ENCODE measurements at regions not wholly inside any gene's neighbourhood (a gene's known extent, or its start where the extent isn't known, plus 50 kb on each side); places are given as distances from the start of the nearest gene placed in this dataset.

- Histone ChIP-seq H3K36me3 (ENCODE audit: control insufficient read depth, low read length) (no peaks in the 10 kb centered on the region), H3K9me2 (replicated peaks; ENCODE audit: control insufficient read depth, low read length) (no peaks in the 10 kb centered on the region), H3K27ac (ENCODE audit: low read depth, low read length) (no peak overlapping the region), H3F3A (ENCODE audit: control insufficient read depth, insufficient read depth) (no peaks in the 10 kb centered on the region), H3K4me2 (ENCODE audit: low read length) (no peak overlapping the region), H3K4me1 (ENCODE audit: control insufficient read depth, low read length) (no peaks in the 10 kb centered on the region), H3K27me3 (ENCODE audit: control insufficient read depth, low read length) (0 out of 2 replicates have a peak, but pooled peaks cover 4% of the 10 kb centered on the region), H4K20me1 (ENCODE audit: control insufficient read depth, insufficient read depth, low read depth, low read length) (no peaks in the 10 kb centered on the region), H3K79me2 (ENCODE audit: control insufficient read depth, low read length) (no peaks in the 10 kb centered on the region), H3K4me3 (ENCODE audit: low read length) (no peak overlapping the region), H3K9me3 (ENCODE audit: control insufficient read depth, insufficient read depth, low read length) (no peaks in the 10 kb centered on the region)
- TF ChIP-seq EZH2phosphoT487 (IDR thresholded peaks at IDR 0.05; ENCODE audit: borderline replicate concordance, low read length): no peak
- no peak for TF ChIP-seq CTCF (IDR thresholded peaks at IDR 0.05; ENCODE audit: low read depth, low read length, poor library complexity, severe bottlenecking)
Observed at GRCh38 chr10:121677880-121678279, 79.6 kb upstream of the FGFR2 start.

- no peaks in the 10 kb centered on the region for H4K20me1 ChIP-seq (ENCODE audit: control insufficient read depth, insufficient read depth, low read depth, low read length)
- H3K9me3 ChIP-seq (ENCODE audit: control insufficient read depth, insufficient read depth, low read length): no peaks in the 10 kb centered on the region
- no peaks in the 10 kb centered on the region for H3K36me3 ChIP-seq (ENCODE audit: control insufficient read depth, low read length)
- no peaks in the 10 kb centered on the region for H3K9me2 ChIP-seq (replicated peaks; ENCODE audit: control insufficient read depth, low read length)
- H3K27ac ChIP-seq (ENCODE audit: low read depth, low read length): no peak overlapping the region
- 0 out of 2 replicates have a peak, but pooled peaks cover 4% of the 10 kb centered on the region for H3K27me3 ChIP-seq (ENCODE audit: control insufficient read depth, low read length)
- H3K4me1 ChIP-seq (ENCODE audit: control insufficient read depth, low read length): no peaks in the 10 kb centered on the region
- no peaks in the 10 kb centered on the region for H3K79me2 ChIP-seq (ENCODE audit: control insufficient read depth, low read length)
- H3K4me2 ChIP-seq (ENCODE audit: low read length): no peak overlapping the region
- H3K4me3 ChIP-seq (ENCODE audit: low read length): no peak overlapping the region
- TF ChIP-seq EZH2phosphoT487 (IDR thresholded peaks at IDR 0.05; ENCODE audit: borderline replicate concordance, low read length): no peak
- TF ChIP-seq CTCF (IDR thresholded peaks at IDR 0.05; ENCODE audit: low read depth, low read length, poor library complexity, severe bottlenecking): no peak
- no peaks in the 10 kb centered on the region for H3F3A ChIP-seq (ENCODE audit: control insufficient read depth, insufficient read depth)
Observed at GRCh38 chr10:121675344-121675743, 77.1 kb upstream of the FGFR2 start.

GRCh38 chr10:121674885-121675284 lies 76.6 kb upstream of the FGFR2 start:
- no peaks in the 10 kb centered on the region for H4K20me1 ChIP-seq (ENCODE audit: control insufficient read depth, insufficient read depth, low read depth, low read length)
- no peaks in the 10 kb centered on the region for H3K9me3 ChIP-seq (ENCODE audit: control insufficient read depth, insufficient read depth, low read length)
- no peaks in the 10 kb centered on the region for H3K79me2 ChIP-seq (ENCODE audit: control insufficient read depth, low read length)
- 0 out of 2 replicates have a peak, but pooled peaks cover 4% of the 10 kb centered on the region for H3K27me3 ChIP-seq (ENCODE audit: control insufficient read depth, low read length)
- H3K4me2 ChIP-seq (ENCODE audit: low read length): no peak overlapping the region
- H3K36me3 ChIP-seq (ENCODE audit: control insufficient read depth, low read length): no peaks in the 10 kb centered on the region
- no peak for TF ChIP-seq CTCF (IDR thresholded peaks at IDR 0.05; ENCODE audit: low read depth, low read length, poor library complexity, severe bottlenecking)
- TF ChIP-seq EZH2phosphoT487 (IDR thresholded peaks at IDR 0.05; ENCODE audit: borderline replicate concordance, low read length): no peak
- no peak overlapping the region for H3K27ac ChIP-seq (ENCODE audit: low read depth, low read length)
- no peaks in the 10 kb centered on the region for H3K9me2 ChIP-seq (replicated peaks; ENCODE audit: control insufficient read depth, low read length)
- H3K4me1 ChIP-seq (ENCODE audit: control insufficient read depth, low read length): no peaks in the 10 kb centered on the region
- no peak overlapping the region for H3K4me3 ChIP-seq (ENCODE audit: low read length)
- H3F3A ChIP-seq (ENCODE audit: control insufficient read depth, insufficient read depth): no peaks in the 10 kb centered on the region
